Calu3 (cell line): ENCODE measurements at regions not wholly inside any gene's neighbourhood (a gene's known extent, or its start where the extent isn't known, plus 50 kb on each side); places are given as distances from the start of the nearest gene placed in this dataset.

Experiments used
- BruUV-seq: library from RNA; stranded (reverse); fragments of 400-500 nt; replicated peaks from 2 replicates; lab custom pipeline; 2021; lab: Mats Ljungman, UMichigan
- CTCF ChIA-PET: fragments of 300-600 bp; sonication (Branson Sonifier 250); formaldehyde crosslinking; loops from one replicate; lab custom pipeline; 2022; ENCODE audit warnings: antibody characterized with exemption; lab: Charles Lee
- DNase-seq: peaks from one replicate; pipeline ENCODE4 v3.0.0; 2022
- H3K27ac Mint-ChIP-seq: one replicate; pipeline ENCODE4 v1.8.0; 2022; ENCODE audit warnings: mixed read lengths; ENCODE audit not compliant: unreplicated experiment
- H3K27me3 Mint-ChIP-seq: one replicate; pipeline ENCODE4 v1.8.0; 2022; ENCODE audit warnings: mixed read lengths; ENCODE audit not compliant: unreplicated experiment
- H3K36me3 Mint-ChIP-seq: one replicate; pipeline ENCODE4 v1.8.0; 2022; ENCODE audit warnings: mild to moderate bottlenecking, moderate library complexity, mixed read lengths; ENCODE audit not compliant: insufficient read depth, unreplicated experiment
- H3K4me1 Mint-ChIP-seq: one replicate; pipeline ENCODE4 v1.8.0; 2022; ENCODE audit warnings: mild to moderate bottlenecking, low read depth, mixed read lengths; ENCODE audit not compliant: unreplicated experiment
- H3K4me3 Mint-ChIP-seq: one replicate; pipeline ENCODE4 v1.8.0; 2022; ENCODE audit warnings: mild to moderate bottlenecking, low read depth, moderate library complexity, mixed read lengths; ENCODE audit not compliant: unreplicated experiment
- H3K9me3 Mint-ChIP-seq: one replicate; pipeline ENCODE4 v1.8.0; 2022; ENCODE audit warnings: low read depth, mixed read lengths; ENCODE audit not compliant: unreplicated experiment
- CTCF ChIP-seq: fragments of 200-600 bp; IDR thresholded peaks from one replicate; pipeline ENCODE4 v1.8.0; 2022; ENCODE audit warnings: antibody characterized with exemption; ENCODE audit not compliant: unreplicated experiment
- intact Hi-C: fragments of 100-400 bp; cut with micrococcal nuclease; formaldehyde crosslinking; loops from one replicate; pipeline ENCODE4 v1.10.0; 2022; ENCODE audit not compliant: unreplicated experiment

DNA sequence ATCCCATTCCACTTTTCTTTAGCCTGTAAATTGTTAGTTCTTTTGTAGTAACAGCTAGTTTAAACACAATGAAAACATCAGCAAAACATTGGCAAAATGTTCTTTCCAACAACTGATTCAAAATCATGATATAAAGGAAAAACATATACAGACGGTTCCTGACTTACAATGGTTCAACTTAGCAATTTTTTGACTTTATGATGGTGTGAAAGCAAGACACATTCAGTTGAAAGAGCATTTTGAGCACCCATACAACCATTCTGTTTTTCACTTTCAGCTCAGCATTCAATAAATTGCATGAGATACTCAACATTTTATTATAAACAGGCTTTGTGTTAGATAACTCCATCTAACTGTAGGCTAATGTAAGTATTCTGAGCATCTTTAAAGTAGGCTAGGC is 185.1 kb downstream of the NOL4 start:
- Mint-ChIP-seq H3K9me3 (no peaks in the 10 kb centered on the region), H3K27me3 (no peaks in the 10 kb centered on the region), H3K4me3 (no peak overlapping the region), H3K4me1 (peaks cover 8% of the 10 kb centered on the region), H3K27ac (no peak overlapping the region), H3K36me3 (no peaks in the 10 kb centered on the region)
- intact Hi-C loops, result no loop called here
- DNase-seq, result no peak
- BruUV-seq, result no TSS peak
- TF ChIP-seq CTCF, result no peak
- CTCF ChIA-PET, result interaction anchor here (0.6 kb wide), 1 partner anchor 220 kb away, joined by 3 read pairs; no protein-coding TSS in a partner anchor

DNA sequence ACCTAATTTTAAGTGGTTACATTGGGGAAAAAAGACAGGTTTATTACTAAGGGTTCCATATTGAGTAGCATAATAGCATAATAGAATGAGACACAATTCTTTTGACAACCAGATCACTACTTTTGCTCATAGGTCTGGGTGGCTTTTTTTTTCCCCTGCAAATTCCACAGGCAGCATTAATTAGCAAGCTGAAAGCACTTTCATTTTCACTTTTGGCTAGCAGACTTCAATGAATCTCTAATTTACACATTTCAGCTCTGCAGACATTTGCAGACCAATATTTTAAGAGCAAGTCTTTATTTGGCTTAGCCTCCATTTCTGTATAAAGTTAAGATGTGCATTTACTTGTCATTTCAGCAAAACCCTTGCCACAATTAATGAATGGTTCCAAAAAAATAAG is 185.5 kb downstream of the NOL4 start:
- Mint-ChIP-seq H3K4me1 (peaks cover 8% of the 10 kb centered on the region), H3K9me3 (no peaks in the 10 kb centered on the region), H3K36me3 (no peaks in the 10 kb centered on the region), H3K27me3 (no peaks in the 10 kb centered on the region), H3K4me3 (no peak overlapping the region), H3K27ac (no peak overlapping the region)
- no peak for DNase-seq
- TF ChIP-seq CTCF, result no peak
- intact Hi-C loops, result no loop called here
- CTCF ChIA-PET, result interaction anchor here (0.6 kb wide), 1 partner anchor 220 kb away, joined by 3 read pairs; no protein-coding TSS in a partner anchor
- BruUV-seq, result no TSS peak

GRCh38 chr18:34038086-34038485 is 186.6 kb downstream of the NOL4 start:
- Mint-ChIP-seq H3K27me3 (no peaks in the 10 kb centered on the region), H3K36me3 (no peaks in the 10 kb centered on the region), H3K9me3 (peaks cover 2% of the 10 kb centered on the region), H3K27ac (no peak overlapping the region), H3K4me1 (peaks cover 8% of the 10 kb centered on the region), H3K4me3 (no peak overlapping the region)
- intact Hi-C loops, result no loop called here
- CTCF ChIA-PET, result interaction anchor here (0.5 kb wide), 1 partner anchor 85 kb away, joined by 7 read pairs; no protein-coding TSS in a partner anchor
- DNase-seq, result no peak
- no TSS peak for BruUV-seq
- TF ChIP-seq CTCF, result no peak

DNA sequence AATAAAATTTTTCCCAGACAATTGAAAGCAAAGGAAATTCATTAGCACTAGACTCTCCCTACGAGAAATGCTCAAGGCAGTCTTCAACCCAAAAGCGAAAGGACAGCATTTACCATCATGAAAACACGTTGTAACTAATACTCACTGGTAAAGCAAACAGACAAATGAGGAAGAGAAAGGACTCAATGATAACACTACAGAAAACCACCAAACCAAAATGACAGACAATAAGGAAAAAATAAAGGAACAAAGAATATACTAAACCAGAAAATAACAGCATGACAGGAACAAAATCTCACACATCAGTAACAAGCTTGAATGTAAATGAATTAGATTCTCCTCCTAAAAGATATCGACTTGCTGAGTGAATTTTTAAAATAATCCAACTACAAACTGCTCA is 190.7 kb downstream of the NOL4 start:
- no peak for TF ChIP-seq CTCF
- intact Hi-C loops, result no loop called here
- DNase-seq, result no peak
- no peaks in the 10 kb centered on the region for H3K36me3 Mint-ChIP-seq
- H3K9me3 Mint-ChIP-seq, result peaks cover 2% of the 10 kb centered on the region
- peaks cover 8% of the 10 kb centered on the region for H3K4me1 Mint-ChIP-seq
- no peak overlapping the region for H3K4me3 Mint-ChIP-seq
- CTCF ChIA-PET, result no interaction called here
- H3K27ac Mint-ChIP-seq, result no peak overlapping the region
- no TSS peak for BruUV-seq
- H3K27me3 Mint-ChIP-seq, result no peaks in the 10 kb centered on the region
